K562 (cell line): ENCODE measurements at regions not wholly inside any gene's neighbourhood (a gene's known extent, or its start where the extent isn't known, plus 50 kb on each side); places are given as distances from the start of the nearest gene placed in this dataset.

Experiments
- ATAC-seq: fragments of 200-7000 bp; cut with Tn5 transposase; 3 replicates; pipeline ENCODE4 v1.9.1; 2020; ENCODE audit warnings: moderate library complexity
- BruUV-seq: library from RNA; stranded (reverse); fragments of 400-500 nt; replicated peaks from 2 replicates; lab custom pipeline; 2021; lab: Mats Ljungman, UMichigan
- CTCF ChIA-PET: fragments of 300-600 bp; formaldehyde crosslinking; extraction: SDS; loops from one replicate; lab custom pipeline; 2021; ENCODE audit warnings: low intra/inter-chr PET ratio; lab: Yijun Ruan, JAX
- POLR2A ChIA-PET: fragments of 300-600, 350-650 bp; sonication (Branson Sonifier 250); formaldehyde crosslinking; extraction: SDS; loops from one replicate; lab custom pipeline; 2021; ENCODE audit warnings: antibody characterized with exemption, inconsistent platforms; lab: Yijun Ruan, JAX
- DNase-seq, 4 experiments: peaks; one replicate each; pipeline versions ENCODE4 v3.0.0 to v3.0.0-alpha.2; 2011 to 2018; ENCODE audit warnings: low spot score in 3 of 4, mixed read lengths in 3 of 4; ENCODE audit errors: extremely low read depth in 1 of 4
- FAIRE-seq: peaks from 2 replicates; lab custom pipeline; 2011; peaks lifted over from hg19 to GRCh38; lab: Jason Lieb, UNC
- H2AFZ ChIP-seq: 2 replicates; pipeline ENCODE4 v1.6.0; 2011; ENCODE audit warnings: low read depth, low read length, control low read depth, inconsistent platforms
- H3K27ac ChIP-seq: fragments of 200-600 bp; 3 replicates; pipeline ENCODE4 v1.8.0; 2011; ENCODE audit warnings: low read depth, mild to moderate bottlenecking, control low read depth, inconsistent platforms, low read length, moderate library complexity, mixed read lengths; ENCODE audit errors: extremely low read depth
- H3K27me3 ChIP-seq, 2 experiments: fragments of 300-600 bp in 1 of 2; 2 replicates in 1 of 2; 3 replicates in 1 of 2; pipeline versions ENCODE4 v1.6.0 to v1.8.0; 2011; ENCODE audit warnings: inconsistent platforms in 2 of 2, low read length in 2 of 2, mild to moderate bottlenecking in 1 of 2, mixed read lengths in 1 of 2, moderate library complexity in 1 of 2; ENCODE audit not compliant: control insufficient read depth in 2 of 2, insufficient read depth in 2 of 2
- H3K36me3 ChIP-seq: fragments of 300-600 bp; 3 replicates; pipeline ENCODE4 v1.8.0; 2011; ENCODE audit warnings: mild to moderate bottlenecking, low read length, inconsistent platforms; ENCODE audit not compliant: control insufficient read depth, insufficient read depth
- H3K4me1 ChIP-seq, 2 experiments: fragments of 200-600 bp in 1 of 2; replicated peaks in 1 of 2; 2 replicates in 1 of 2; 3 replicates in 1 of 2; pipeline versions ENCODE4 v1.5.1 to v1.8.0; 2011; ENCODE audit warnings: inconsistent platforms in 2 of 2, low read length in 2 of 2, mild to moderate bottlenecking in 1 of 2, mixed read lengths in 1 of 2, moderate library complexity in 1 of 2; ENCODE audit not compliant: control insufficient read depth in 2 of 2, insufficient read depth in 2 of 2
- H3K4me2 ChIP-seq: 2 replicates; pipeline ENCODE4 v1.6.1; 2011; ENCODE audit warnings: low read length, control low read depth, inconsistent platforms, mixed read lengths; ENCODE audit not compliant: insufficient read depth
- H3K4me3 ChIP-seq: fragments of 200-600 bp; sonication (generic), shearing (Covaris generic); 2 replicates; pipeline ENCODE4 v1.5.1; 2016; ENCODE audit warnings: control low read depth, inconsistent platforms
- H3K79me2 ChIP-seq: fragments of 200-600 bp; 3 replicates; pipeline ENCODE4 v1.8.0; 2011; ENCODE audit warnings: low read length, inconsistent platforms; ENCODE audit not compliant: control insufficient read depth, insufficient read depth
- H3K9ac ChIP-seq, 2 experiments: 2 replicates each; pipeline versions ENCODE4 v1.6.0 to v1.6.1; 2011; ENCODE audit warnings: low read depth in 2 of 2, low read length in 2 of 2, control low read depth in 1 of 2, inconsistent platforms in 1 of 2, mild to moderate bottlenecking in 1 of 2, mixed read lengths in 1 of 2; ENCODE audit not compliant: insufficient read depth in 1 of 2
- H3K9me1 ChIP-seq: one replicate; pipeline ENCODE4 v1.6.0; 2011; ENCODE audit warnings: inconsistent platforms, mild to moderate bottlenecking, low read length, moderate library complexity; ENCODE audit not compliant: control insufficient read depth, insufficient read depth
- H3K9me3 ChIP-seq: replicated peaks from 2 replicates; pipeline ENCODE4 v1.5.1; 2011; ENCODE audit warnings: low read depth, low read length, inconsistent platforms; ENCODE audit not compliant: control insufficient read depth, insufficient read depth
- H4K20me1 ChIP-seq: replicated peaks from 2 replicates; pipeline ENCODE4 v1.6.1; 2011; ENCODE audit warnings: low read length, inconsistent platforms, mixed read lengths; ENCODE audit not compliant: control insufficient read depth, insufficient read depth
- GATAD2A ChIP-seq: fragments of 450-650 bp; IDR thresholded peaks from 2 replicates; pipeline ENCODE4 v1.6.1; 2017
- HCFC1 ChIP-seq: IDR thresholded peaks from 2 replicates; pipeline ENCODE4 v1.6.1; 2012; ENCODE audit warnings: low read depth, low read length, improper control_type of control experiment
- KAT2B ChIP-seq: IDR thresholded peaks from one replicate; pipeline ENCODE4 v1.6.1; 2012; ENCODE audit warnings: low read depth, mild to moderate bottlenecking, control low read depth, inconsistent platforms, low read length, moderate library complexity
- KAT7 ChIP-seq: sonication (generic); formaldehyde crosslinking; IDR thresholded peaks from 2 replicates; pipeline ENCODE4 v1.8.0; 2022; ENCODE audit warnings: missing genetic modification reagents, mild to moderate bottlenecking, borderline replicate concordance
- KLF13 ChIP-seq: fragments of 450-650 bp; IDR thresholded peaks from 2 replicates; pipeline ENCODE4 v1.6.1; 2016; ENCODE audit warnings: missing genetic modification characterization, low read depth, mild to moderate bottlenecking, missing compliant biosample characterization, moderate library complexity, borderline replicate concordance
- OTX1 ChIP-seq: fragments of 450-650 bp; formaldehyde crosslinking; IDR thresholded peaks from 2 replicates; pipeline ENCODE4 v1.4.0; 2022; ENCODE audit warnings: mild to moderate bottlenecking
- POLR2B ChIP-seq: fragments of 450-650 bp; IDR thresholded peaks from 2 replicates; pipeline ENCODE4 v1.6.1; 2018; ENCODE audit warnings: low read depth; ENCODE audit not compliant: partially characterized antibody
- POU5F1 ChIP-seq: fragments of 150-350 bp; IDR thresholded peaks from 2 replicates; pipeline ENCODE4 v1.6.1; 2014; ENCODE audit warnings: borderline replicate concordance, low read length, low read depth, mild to moderate bottlenecking; ENCODE audit not compliant: partially characterized antibody
- RCOR1 ChIP-seq, 2 experiments: IDR thresholded peaks; 2 replicates each; pipeline ENCODE4 v1.6.1; 2012; ENCODE audit warnings: low read depth in 2 of 2, low read length in 2 of 2, borderline replicate concordance in 1 of 2, improper control_type of control experiment in 1 of 2
- SMARCA4 ChIP-seq: fragments of 450-650 bp; IDR thresholded peaks from 2 replicates; pipeline ENCODE4 v1.6.1; 2016
- SMARCC2 ChIP-seq: fragments of 450-650 bp; IDR thresholded peaks from 2 replicates; pipeline ENCODE4 v1.6.1; 2017; ENCODE audit warnings: antibody characterized with exemption, moderate library complexity, mild to moderate bottlenecking, low read depth
- XRCC3 ChIP-seq: fragments of 450-650 bp; IDR thresholded peaks from 2 replicates; pipeline ENCODE4 v1.6.1; 2017; ENCODE audit warnings: mild to moderate bottlenecking, moderate library complexity
- ZNF764 ChIP-seq: fragments of 250-450 bp; sonication (Bioruptor Pico); IDR thresholded peaks from 2 replicates; pipeline ENCODE4 v1.4.0; 2020; ENCODE audit warnings: low read depth, mild to moderate bottlenecking, moderate library complexity
- WGBS: fragments of 100-300 bp; shearing (Covaris generic); methylation state at CpG from one replicate; pipeline ENCODE4 v1.1.6; 2016; ENCODE audit warnings: low coverage, mixed read lengths; ENCODE audit not compliant: insufficient coverage; ENCODE audit errors: missing lambda C conversion rate; 5-methylcytosine and 5-hydroxymethylcytosine counted together
- in situ Hi-C: fragments of 300-500 bp; cut with MboI; formaldehyde crosslinking; loops from 4 replicates; pipeline ENCODE4 v1.15.0; 2018; ENCODE audit warnings: inconsistent platforms, mixed read lengths
- intact Hi-C: fragments of 100-400 bp; cut with micrococcal nuclease; formaldehyde crosslinking; loops from 2 replicates; pipeline ENCODE4 v1.14.2; 2022
- TF ChIP-seq, protein P1 (sequence below): fragments of 450-650 bp; formaldehyde crosslinking; IDR thresholded peaks from 2 replicates; pipeline ENCODE4 v1.4.0; 2020; ENCODE audit warnings: mild to moderate bottlenecking
- TF ChIP-seq, protein P2 (sequence below), 2 experiments: IDR thresholded peaks in 1 of 2; conservative IDR thresholded peaks in 1 of 2; 2 replicates each; pipeline ENCODE4 v1.6.1; 2016; ENCODE audit warnings: low read depth in 2 of 2, mild to moderate bottlenecking in 1 of 2, missing compliant biosample characterization in 1 of 2, missing genetic modification characterization in 1 of 2, moderate library complexity in 1 of 2
- TF ChIP-seq, protein P3 (sequence below): sonication (generic); formaldehyde crosslinking; IDR thresholded peaks from 2 replicates; pipeline ENCODE4 v1.8.0; 2022; ENCODE audit warnings: mild to moderate bottlenecking, missing genetic modification reagents
- TF ChIP-seq, protein P4 (sequence below): fragments of 450-650 bp; IDR thresholded peaks from 2 replicates; pipeline ENCODE4 v1.7.1; 2018; ENCODE audit warnings: mild to moderate bottlenecking, low read depth; ENCODE audit not compliant: partially characterized antibody

DNA sequence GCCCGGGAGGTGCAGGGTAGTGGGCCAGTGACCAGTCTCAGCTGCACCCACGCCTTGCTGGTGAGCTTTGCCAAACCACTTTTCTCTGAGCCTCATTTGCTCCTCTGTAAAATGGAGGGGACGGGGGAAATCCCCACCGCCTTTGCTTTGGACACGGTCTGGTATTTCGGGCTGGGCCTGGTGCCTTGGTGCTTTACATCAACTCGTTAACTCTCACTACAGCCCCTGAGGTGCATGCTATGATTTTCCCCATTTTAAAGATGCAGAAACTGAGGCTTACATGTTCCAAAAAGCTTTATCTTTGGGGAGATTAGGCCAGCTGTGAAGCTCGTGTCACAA, 116.1 kb upstream of the RUNX3 start:
- Histone ChIP-seq H3K4me1 (peaks cover 0 to 3% of the 10 kb centered on the region in 2 experiments; a peak in 1 of 5 replicates), H4K20me1 (0 out of 2 replicates have a peak, but pooled peaks cover 3% of the 10 kb centered on the region), H3K4me3 (no peak overlapping the region), H3K9me3 (no peaks in the 10 kb centered on the region), H3K9me1 (no peaks in the 10 kb centered on the region), H3K27ac (no peak overlapping the region), H3K27me3 (peaks cover 14 to 75% of the 10 kb centered on the region in 2 experiments; a peak in 4 of 5 replicates), H2AFZ (no peak overlapping the region), H3K9ac (no peak overlapping the region; a peak in 1 of 4 replicates), H3K36me3 (no peaks in the 10 kb centered on the region), H3K79me2 (no peaks in the 10 kb centered on the region), H3K4me2 (no peak overlapping the region)
- no peak for ATAC-seq
- BruUV-seq, result no TSS peak
- DNase-seq, result no peak
- FAIRE-seq, result no peak
- CTCF ChIA-PET, result interaction anchor here (0.7 kb wide), 1 partner anchor 9 kb away, joined by 6 read pairs; no protein-coding TSS in a partner anchor
- 6% methylated on average over 8 of the region's 8 CpGs for WGBS
- in situ Hi-C loops, result no loop called here
- POLR2A ChIA-PET, result interaction anchor here (0.6 to 1.4 kb wide), 2 partner anchors 35 to 55 kb away, joined by 3 to 4 read pairs; no protein-coding TSS in a partner anchor
- intact Hi-C loops, result no loop called here
- TF ChIP-seq KAT2B (no peak), POLR2B (no peak), GATAD2A (no peak), KLF13 (tag) (no peak), POU5F1 (no peak), HCFC1 (no peak), ZNF764 (CRISPR knock-in tag) (no peak), SMARCC2 (no peak), RCOR1 (IDR thresholded peaks at IDR 0.05; ENCODE audit: borderline replicate concordance in 1 of 2, low read depth in 2 of 2, low read length in 2 of 2) (no peak), OTX1 (CRISPR knock-in tag) (no peak), SMARCA4 (no peak), XRCC3 (no peak), KAT7 (CRISPR knock-in tag) (no peak)
- TF ChIP-seq, protein P1, sequence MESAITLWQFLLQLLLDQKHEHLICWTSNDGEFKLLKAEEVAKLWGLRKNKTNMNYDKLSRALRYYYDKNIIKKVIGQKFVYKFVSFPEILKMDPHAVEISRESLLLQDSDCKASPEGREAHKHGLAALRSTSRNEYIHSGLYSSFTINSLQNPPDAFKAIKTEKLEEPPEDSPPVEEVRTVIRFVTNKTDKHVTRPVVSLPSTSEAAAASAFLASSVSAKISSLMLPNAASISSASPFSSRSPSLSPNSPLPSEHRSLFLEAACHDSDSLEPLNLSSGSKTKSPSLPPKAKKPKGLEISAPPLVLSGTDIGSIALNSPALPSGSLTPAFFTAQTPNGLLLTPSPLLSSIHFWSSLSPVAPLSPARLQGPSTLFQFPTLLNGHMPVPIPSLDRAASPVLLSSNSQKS (CRISPR knock-in tag), result no peak
- TF ChIP-seq, protein P2, sequence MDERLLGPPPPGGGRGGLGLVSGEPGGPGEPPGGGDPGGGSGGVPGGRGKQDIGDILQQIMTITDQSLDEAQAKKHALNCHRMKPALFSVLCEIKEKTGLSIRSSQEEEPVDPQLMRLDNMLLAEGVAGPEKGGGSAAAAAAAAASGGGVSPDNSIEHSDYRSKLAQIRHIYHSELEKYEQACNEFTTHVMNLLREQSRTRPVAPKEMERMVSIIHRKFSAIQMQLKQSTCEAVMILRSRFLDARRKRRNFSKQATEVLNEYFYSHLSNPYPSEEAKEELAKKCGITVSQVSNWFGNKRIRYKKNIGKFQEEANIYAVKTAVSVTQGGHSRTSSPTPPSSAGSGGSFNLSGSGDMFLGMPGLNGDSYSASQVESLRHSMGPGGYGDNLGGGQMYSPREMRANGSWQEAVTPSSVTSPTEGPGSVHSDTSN (CRISPR knock-in tag; IDR thresholded peaks at IDR 0.05; ENCODE audit: low read depth), result no peak
- TF ChIP-seq, protein P2 (tag; conservative IDR thresholded peaks at IDR 0.05; ENCODE audit: low read depth), result no peak
- TF ChIP-seq, protein P3, sequence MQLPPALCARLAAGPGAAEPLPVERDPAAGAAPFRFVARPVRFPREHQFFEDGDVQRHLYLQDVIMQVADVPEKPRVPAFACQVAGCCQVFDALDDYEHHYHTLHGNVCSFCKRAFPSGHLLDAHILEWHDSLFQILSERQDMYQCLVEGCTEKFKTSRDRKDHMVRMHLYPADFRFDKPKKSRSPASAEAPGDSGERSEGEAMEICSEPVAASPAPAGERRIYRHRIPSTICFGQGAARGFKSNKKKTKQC, result no peak
- TF ChIP-seq, protein P4, sequence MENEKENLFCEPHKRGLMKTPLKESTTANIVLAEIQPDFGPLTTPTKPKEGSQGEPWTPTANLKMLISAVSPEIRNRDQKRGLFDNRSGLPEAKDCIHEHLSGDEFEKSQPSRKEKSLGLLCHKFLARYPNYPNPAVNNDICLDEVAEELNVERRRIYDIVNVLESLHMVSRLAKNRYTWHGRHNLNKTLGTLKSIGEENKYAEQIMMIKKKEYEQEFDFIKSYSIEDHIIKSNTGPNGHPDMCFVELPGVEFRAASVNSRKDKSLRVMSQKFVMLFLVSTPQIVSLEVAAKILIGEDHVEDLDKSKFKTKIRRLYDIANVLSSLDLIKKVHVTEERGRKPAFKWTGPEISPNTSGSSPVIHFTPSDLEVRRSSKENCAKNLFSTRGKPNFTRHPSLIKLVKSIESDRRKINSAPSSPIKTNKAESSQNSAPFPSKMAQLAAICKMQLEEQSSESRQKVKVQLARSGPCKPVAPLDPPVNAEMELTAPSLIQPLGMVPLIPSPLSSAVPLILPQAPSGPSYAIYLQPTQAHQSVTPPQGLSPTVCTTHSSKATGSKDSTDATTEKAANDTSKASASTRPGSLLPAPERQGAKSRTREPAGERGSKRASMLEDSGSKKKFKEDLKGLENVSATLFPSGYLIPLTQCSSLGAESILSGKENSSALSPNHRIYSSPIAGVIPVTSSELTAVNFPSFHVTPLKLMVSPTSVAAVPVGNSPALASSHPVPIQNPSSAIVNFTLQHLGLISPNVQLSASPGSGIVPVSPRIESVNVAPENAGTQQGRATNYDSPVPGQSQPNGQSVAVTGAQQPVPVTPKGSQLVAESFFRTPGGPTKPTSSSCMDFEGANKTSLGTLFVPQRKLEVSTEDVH, result no peak
